BLaER1 treated with 17β-estradiol and CSF1 and Interleukin-3, amounts not matched to agents 10 nM and 100 nM (cell line): ENCODE measurements at regions not wholly inside any gene's neighbourhood (a gene's known extent, or its start where the extent isn't known, plus 50 kb on each side); places are given as distances from the start of the nearest gene placed in this dataset.

Experiments used
- H3K27ac ChIP-seq, 11 experiments: shearing (Covaris generic); formaldehyde crosslinking; 2 replicates each; pipeline ENCODE4 v1.8.1; 2022
- H3K27me3 ChIP-seq, 11 experiments: shearing (Covaris generic); formaldehyde crosslinking; 2 replicates each; pipeline ENCODE4 v1.8.1; 2022
- H3K36me3 ChIP-seq, 11 experiments: shearing (Covaris generic); formaldehyde crosslinking; 2 replicates each; pipeline ENCODE4 v1.8.1; 2022
- H3K4me1 ChIP-seq, 10 experiments: shearing (Covaris generic); formaldehyde crosslinking; 2 replicates each; pipeline ENCODE4 v1.8.1; 2022
- H3K4me2 ChIP-seq, 11 experiments: shearing (Covaris generic); formaldehyde crosslinking; 2 replicates each; pipeline ENCODE4 v1.8.1; 2022
- H3K4me3 ChIP-seq, 10 experiments: shearing (Covaris generic); formaldehyde crosslinking; 2 replicates each; pipeline ENCODE4 v1.8.1; 2022
- H3K9ac ChIP-seq, 11 experiments: shearing (Covaris generic); formaldehyde crosslinking; 2 replicates each; pipeline ENCODE4 v1.8.1; 2022
- H3K9me3 ChIP-seq, 11 experiments: shearing (Covaris generic); formaldehyde crosslinking; replicated peaks in 1 of 11; 2 replicates each; pipeline ENCODE4 v1.8.1; 2022
- H4K20me1 ChIP-seq, 11 experiments: shearing (Covaris generic); formaldehyde crosslinking; 2 replicates each; pipeline ENCODE4 v1.8.1; 2022
- Cebpa-rat ChIP-seq, 11 experiments: shearing (Covaris generic); IDR thresholded peaks; 2 replicates each; pipeline ENCODE4 v1.8.1; 2022

DNA sequence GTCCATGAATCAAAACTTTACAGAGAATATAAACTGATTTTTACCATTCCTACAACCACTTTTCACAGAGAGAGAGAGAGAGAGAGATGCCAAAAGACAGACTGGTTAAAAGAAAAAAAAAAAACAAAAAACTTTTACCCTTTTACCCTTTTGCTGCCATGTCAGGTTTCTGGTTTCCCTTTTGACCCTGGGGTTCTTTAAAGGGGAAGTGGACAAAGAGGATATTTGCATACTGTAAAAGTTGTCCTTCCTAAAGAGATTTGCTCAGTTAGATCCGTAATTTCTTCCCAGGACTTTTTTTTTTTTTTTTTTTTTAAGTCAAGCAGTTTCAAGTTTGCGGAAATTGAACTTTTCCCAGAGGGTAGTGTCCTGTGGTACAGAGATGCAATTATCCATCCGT lies 287.8 kb upstream of the RGS18 start:
- Histone ChIP-seq H3K9ac (no peak overlapping the region), H3K36me3 (no peaks in the 10 kb centered on the region), H3K27me3 (no peaks in the 10 kb centered on the region), H3K9me3 (no peaks in the 10 kb centered on the region; a peak in 2 of 22 replicates), H3K27ac (peak overlapping the region in 2 of 11 experiments; percentile 45 to 47; a peak in 4 of 22 replicates), H4K20me1 (no peaks in the 10 kb centered on the region), H3K4me2 (peak overlapping the region in 2 of 11 experiments; percentile 26 to 43; a peak in 4 of 22 replicates), H3K4me3 (no peak overlapping the region), H3K4me1 (peaks cover 0 to 17% (median 0%) of the 10 kb centered on the region in 10 experiments; a peak in 6 of 20 replicates)
- no peak for TF ChIP-seq Cebpa-rat (IDR thresholded peaks at IDR 0.05)

DNA sequence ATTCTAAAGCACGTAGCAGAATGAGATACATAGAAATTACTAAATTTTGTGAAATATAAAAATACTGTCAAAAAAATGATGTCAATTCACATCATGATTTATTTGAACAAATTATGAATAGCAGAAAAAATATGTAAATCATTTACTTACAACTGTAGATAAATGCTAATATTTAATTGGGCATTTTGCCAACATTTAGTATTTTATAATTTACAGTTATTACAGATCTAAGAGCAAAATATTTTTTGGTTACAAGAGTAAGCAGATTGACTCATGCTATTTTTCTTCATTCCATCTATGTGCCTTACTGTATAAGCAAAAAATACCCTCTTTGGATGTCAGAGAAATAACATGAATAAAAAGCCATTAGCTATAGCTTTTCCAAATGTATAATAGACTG lies 282.3 kb upstream of the RGS18 start:
- Histone ChIP-seq H4K20me1 (no peaks in the 10 kb centered on the region), H3K4me1 (peaks cover 0 to 3% (median 0%) of the 10 kb centered on the region in 10 experiments; a peak in 4 of 20 replicates), H3K4me2 (no peak overlapping the region), H3K36me3 (no peaks in the 10 kb centered on the region), H3K27ac (no peak overlapping the region), H3K27me3 (no peaks in the 10 kb centered on the region), H3K4me3 (no peak overlapping the region), H3K9ac (no peak overlapping the region), H3K9me3 (no peaks in the 10 kb centered on the region; a peak in 2 of 22 replicates)
- no peak for TF ChIP-seq Cebpa-rat (IDR thresholded peaks at IDR 0.05)

DNA sequence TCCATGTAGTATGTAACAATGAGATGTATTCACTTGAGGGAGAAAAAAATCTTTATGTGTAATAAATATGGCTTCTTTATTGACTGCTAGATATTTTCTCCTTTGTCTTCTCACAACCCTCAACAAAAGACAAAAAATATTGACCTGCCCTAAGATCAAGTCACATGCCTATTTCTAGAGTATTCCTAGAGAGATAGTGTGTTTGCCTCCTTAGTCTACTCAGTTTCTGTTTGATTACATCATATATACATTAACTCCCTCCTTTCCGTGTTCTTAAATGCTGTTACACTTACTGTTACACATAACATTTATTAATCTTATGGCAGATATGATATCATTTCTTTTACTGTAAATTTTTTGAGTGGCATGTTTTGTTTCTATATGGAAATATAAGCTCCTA lies 281.6 kb upstream of the RGS18 start:
- H3K9ac ChIP-seq: no peak overlapping the region
- H3K4me1 ChIP-seq: no peaks in the 10 kb centered on the region
- no peaks in the 10 kb centered on the region; a peak in 1 of 22 replicates for H3K9me3 ChIP-seq
- no peak overlapping the region for H3K4me3 ChIP-seq
- no peaks in the 10 kb centered on the region for H3K27me3 ChIP-seq
- no peak overlapping the region for H3K27ac ChIP-seq
- no peaks in the 10 kb centered on the region for H3K36me3 ChIP-seq
- TF ChIP-seq Cebpa-rat (IDR thresholded peaks at IDR 0.05): no peak
- no peak overlapping the region for H3K4me2 ChIP-seq
- H4K20me1 ChIP-seq: no peaks in the 10 kb centered on the region

DNA sequence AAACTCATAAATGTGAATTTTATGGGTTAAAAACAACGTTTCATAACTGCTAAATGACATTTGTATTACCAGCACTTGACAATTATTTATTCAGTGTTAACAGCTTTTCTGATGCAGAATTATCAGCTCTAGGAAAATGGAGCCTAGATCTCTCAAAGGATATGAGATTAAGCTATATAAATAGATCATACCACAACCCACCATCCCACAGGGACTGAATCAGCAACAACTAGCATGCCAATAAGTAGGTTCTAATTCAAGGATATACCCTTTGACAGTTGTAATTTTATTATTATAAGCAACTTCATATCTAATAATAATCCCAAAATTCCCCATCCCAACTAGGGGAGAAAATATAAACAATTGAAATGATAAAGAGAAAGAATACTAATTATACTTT lies 275.4 kb upstream of the RGS18 start:
- H3K36me3 ChIP-seq: no peaks in the 10 kb centered on the region
- peaks cover 0 to 9% (median 5%) of the 10 kb centered on the region in 10 experiments; a peak in 3 of 20 replicates for H3K4me1 ChIP-seq
- no peaks in the 10 kb centered on the region for H3K27me3 ChIP-seq
- H4K20me1 ChIP-seq: no peaks in the 10 kb centered on the region
- H3K9ac ChIP-seq: no peak overlapping the region
- H3K4me2 ChIP-seq: no peak overlapping the region
- no peak for TF ChIP-seq Cebpa-rat (IDR thresholded peaks at IDR 0.05)
- H3K4me3 ChIP-seq: no peak overlapping the region
- no peaks in the 10 kb centered on the region for H3K9me3 ChIP-seq
- H3K27ac ChIP-seq: no peak overlapping the region

DNA sequence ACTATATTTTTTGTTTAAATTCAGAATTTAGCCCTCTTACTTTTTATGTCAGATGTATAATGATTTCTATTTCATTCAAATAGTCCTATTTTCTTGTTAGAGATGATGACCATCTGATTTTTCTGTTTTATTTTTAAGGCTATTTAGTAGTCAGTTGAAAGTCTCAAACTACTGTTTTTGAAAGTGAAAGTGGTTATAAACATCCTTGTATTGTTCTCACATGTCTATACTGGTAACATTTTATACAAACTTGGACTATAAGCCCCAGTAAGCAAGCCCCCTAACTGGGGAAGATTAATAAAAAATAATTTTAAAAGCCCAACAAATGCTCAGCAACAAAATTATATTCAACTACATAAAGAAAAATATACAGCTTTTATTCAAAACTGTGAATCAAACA lies 271.3 kb upstream of the RGS18 start:
- H3K27ac ChIP-seq: no peak overlapping the region
- no peaks in the 10 kb centered on the region for H4K20me1 ChIP-seq
- TF ChIP-seq Cebpa-rat (IDR thresholded peaks at IDR 0.05): no peak
- H3K9ac ChIP-seq: no peak overlapping the region
- no peaks in the 10 kb centered on the region for H3K27me3 ChIP-seq
- no peak overlapping the region for H3K4me3 ChIP-seq
- H3K9me3 ChIP-seq: no peaks in the 10 kb centered on the region
- H3K4me1 ChIP-seq: peaks cover 0 to 9% (median 5%) of the 10 kb centered on the region in 10 experiments; a peak in 3 of 20 replicates
- no peaks in the 10 kb centered on the region for H3K36me3 ChIP-seq
- no peak overlapping the region for H3K4me2 ChIP-seq

DNA sequence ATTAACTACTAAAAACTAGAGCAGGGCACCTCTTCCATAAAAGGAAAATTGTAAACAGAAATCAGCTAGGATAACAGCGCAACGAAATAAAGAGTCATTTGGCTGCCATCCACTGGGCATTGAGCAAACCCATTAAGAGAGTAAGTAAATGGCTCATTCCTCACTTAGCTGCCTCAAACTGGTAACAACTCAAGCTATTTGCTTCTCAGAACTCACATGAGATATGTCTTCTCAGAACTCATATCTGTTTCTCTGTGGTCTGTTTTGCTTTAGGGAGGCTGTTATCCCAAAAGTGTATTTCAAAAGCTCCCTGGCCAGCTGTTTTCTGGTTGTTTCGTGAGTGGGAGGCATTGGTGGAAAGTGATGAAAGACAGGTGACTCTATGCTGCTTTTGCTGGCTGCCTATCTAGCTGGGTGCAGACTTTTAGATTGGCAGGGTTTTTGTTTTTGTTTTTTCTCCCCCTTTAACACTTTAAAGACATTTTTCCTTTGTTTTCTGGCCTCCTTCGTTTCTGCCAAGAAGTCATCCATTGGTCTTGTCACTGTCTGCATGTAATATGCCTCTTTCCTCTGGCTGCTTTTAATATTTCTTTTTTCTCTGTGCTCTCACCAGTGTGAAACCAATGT lies 269.2 kb upstream of the RGS18 start:
- Histone ChIP-seq H3K9me3 (no peaks in the 10 kb centered on the region), H3K36me3 (no peaks in the 10 kb centered on the region), H3K4me1 (no peaks in the 10 kb centered on the region), H4K20me1 (no peaks in the 10 kb centered on the region), H3K4me2 (no peak overlapping the region), H3K4me3 (no peak overlapping the region), H3K27me3 (no peaks in the 10 kb centered on the region), H3K9ac (no peak overlapping the region), H3K27ac (no peak overlapping the region)
- no peak for TF ChIP-seq Cebpa-rat (IDR thresholded peaks at IDR 0.05)

DNA sequence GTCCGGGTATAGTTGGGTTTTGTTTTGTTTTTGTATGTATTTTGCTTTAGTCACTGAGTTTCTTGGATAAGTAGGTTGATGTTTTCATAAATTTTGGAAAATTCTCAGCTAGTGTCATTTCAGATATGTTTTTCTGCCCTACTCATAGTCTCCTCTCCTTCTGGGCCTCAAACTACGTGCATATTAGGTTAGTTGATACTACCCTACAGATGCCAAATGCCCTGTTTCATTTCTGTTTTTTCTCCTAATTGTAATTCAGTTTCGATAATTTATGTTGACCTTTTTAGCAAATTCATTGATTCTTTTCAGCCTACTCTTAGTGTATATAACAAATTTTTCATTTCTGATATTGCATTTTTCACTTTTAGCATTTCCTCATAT lies 268.6 kb upstream of the RGS18 start:
- no peak for TF ChIP-seq Cebpa-rat (IDR thresholded peaks at IDR 0.05)
- Histone ChIP-seq H3K4me3 (no peak overlapping the region), H3K4me1 (no peaks in the 10 kb centered on the region), H3K27me3 (no peaks in the 10 kb centered on the region), H3K9ac (no peak overlapping the region), H3K4me2 (no peak overlapping the region), H3K36me3 (no peaks in the 10 kb centered on the region), H3K27ac (no peak overlapping the region), H4K20me1 (no peaks in the 10 kb centered on the region), H3K9me3 (no peaks in the 10 kb centered on the region)

DNA sequence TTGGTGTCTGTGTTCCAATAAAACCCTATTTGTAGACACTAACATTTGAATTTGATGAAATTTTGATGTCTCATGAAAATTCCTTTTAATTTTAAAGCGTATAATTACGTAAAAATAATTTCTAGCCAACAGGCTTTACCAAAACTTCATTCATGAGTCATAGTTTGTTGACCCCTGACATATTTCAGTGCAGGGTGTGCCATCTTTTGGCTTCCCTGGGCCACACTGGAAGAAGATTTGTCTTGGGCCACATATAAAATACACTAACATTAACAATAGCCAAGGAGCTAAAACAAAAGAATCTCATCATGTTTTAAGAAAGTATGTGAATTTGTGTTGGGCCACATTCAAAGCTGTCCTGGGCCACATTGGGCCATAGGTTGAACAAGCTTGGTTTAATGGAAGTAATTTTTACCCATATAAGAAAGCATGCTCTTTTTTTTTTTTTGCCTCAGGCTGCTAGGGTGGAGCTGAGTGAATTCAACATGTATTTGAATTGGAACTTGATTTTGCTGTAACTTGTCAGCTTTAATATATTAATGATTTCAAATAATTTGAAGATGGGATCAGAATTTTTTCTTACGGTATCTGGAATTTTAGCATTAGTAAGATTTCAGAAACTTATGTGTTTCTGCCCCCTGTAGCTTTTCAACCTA lies 267.7 kb upstream of the RGS18 start:
- H3K9ac ChIP-seq: no peak overlapping the region
- no peak overlapping the region for H3K4me2 ChIP-seq
- no peak for TF ChIP-seq Cebpa-rat (IDR thresholded peaks at IDR 0.05)

DNA sequence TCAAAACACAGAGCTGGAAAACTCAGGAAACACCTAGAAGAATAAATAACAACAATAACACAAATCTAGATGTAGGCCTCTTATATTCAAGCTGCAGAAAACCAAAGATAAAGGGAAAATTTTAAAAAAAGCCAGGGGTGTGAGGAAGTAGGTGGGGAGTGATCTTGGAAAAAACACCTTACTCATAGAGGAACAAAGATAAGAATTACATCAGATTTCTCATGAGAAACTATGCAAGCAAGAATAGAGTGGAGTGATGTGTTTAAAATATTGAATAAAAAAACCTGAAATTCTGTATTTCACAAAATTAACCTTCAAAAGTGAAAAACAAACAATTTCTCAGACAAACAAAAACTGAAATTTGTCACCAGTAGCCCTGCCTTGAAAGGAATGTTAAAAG lies 265.5 kb upstream of the RGS18 start:
- Histone ChIP-seq H3K27ac (no peak overlapping the region), H3K4me1 (no peaks in the 10 kb centered on the region), H3K4me3 (no peak overlapping the region), H3K27me3 (no peaks in the 10 kb centered on the region), H4K20me1 (no peaks in the 10 kb centered on the region), H3K9me3 (no peaks in the 10 kb centered on the region), H3K4me2 (no peak overlapping the region), H3K9ac (no peak overlapping the region), H3K36me3 (no peaks in the 10 kb centered on the region)
- TF ChIP-seq Cebpa-rat (IDR thresholded peaks at IDR 0.05): no peak

More for the DNA sequence above, 267.7 kb upstream of the RGS18 start:
- Histone ChIP-seq H3K9me3 (no peaks in the 10 kb centered on the region), H4K20me1 (no peaks in the 10 kb centered on the region), H3K4me1 (no peaks in the 10 kb centered on the region), H3K27ac (no peak overlapping the region), H3K36me3 (no peaks in the 10 kb centered on the region), H3K27me3 (no peaks in the 10 kb centered on the region), H3K4me3 (no peak overlapping the region)

DNA sequence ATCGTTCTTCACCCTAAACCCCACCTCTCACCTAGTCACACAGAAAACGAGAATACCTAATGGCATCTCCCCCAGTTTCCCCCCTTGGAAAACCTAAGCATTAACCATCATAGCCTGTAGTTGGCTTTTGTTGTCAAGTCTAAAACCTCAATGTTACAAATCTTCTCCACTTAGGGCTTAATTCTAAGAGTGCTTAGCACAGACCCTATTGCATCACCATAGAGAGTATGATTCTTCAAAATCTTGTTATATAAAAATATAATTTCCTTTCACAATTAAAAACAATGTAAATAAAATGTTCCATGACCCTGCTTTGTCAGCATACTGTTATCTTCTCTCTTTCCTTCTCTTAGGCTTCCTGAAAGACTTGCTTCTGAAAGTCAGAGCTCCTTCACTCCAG lies 263.2 kb upstream of the RGS18 start:
- H3K36me3 ChIP-seq: no peaks in the 10 kb centered on the region
- H3K4me2 ChIP-seq: no peak overlapping the region
- H3K9me3 ChIP-seq: no peaks in the 10 kb centered on the region
- no peak overlapping the region for H3K4me3 ChIP-seq
- no peak for TF ChIP-seq Cebpa-rat (IDR thresholded peaks at IDR 0.05)
- H3K9ac ChIP-seq: no peak overlapping the region
- no peaks in the 10 kb centered on the region for H3K4me1 ChIP-seq
- no peak overlapping the region for H3K27ac ChIP-seq
- H3K27me3 ChIP-seq: no peaks in the 10 kb centered on the region
- no peaks in the 10 kb centered on the region for H4K20me1 ChIP-seq
